Keratinocyte (primary cell): ENCODE measurements at regions not wholly inside any gene's neighbourhood (a gene's known extent, or its start where the extent isn't known, plus 50 kb on each side); places are given as distances from the start of the nearest gene placed in this dataset.

Experiments used
- EZH2 ChIP-seq: IDR thresholded peaks from one replicate; pipeline ENCODE4 v1.6.1; 2012; ENCODE audit warnings: inconsistent platforms, mild to moderate bottlenecking, low read length, moderate library complexity
- TF ChIP-seq, protein P1 (sequence below), 3 experiments: IDR thresholded peaks in 1 of 3; conservative IDR thresholded peaks in 1 of 3; optimal IDR thresholded peaks in 1 of 3; 2 replicates in 2 of 3; 3 replicates in 1 of 3; pipeline versions ENCODE3 to v1.5.1; 2011; ENCODE audit warnings: low read length in 3 of 3, mild to moderate bottlenecking in 3 of 3, moderate library complexity in 2 of 3, control low read depth in 1 of 3, inconsistent platforms in 1 of 3; ENCODE audit not compliant: insufficient read depth in 2 of 3; ENCODE audit errors: extremely low read depth in 1 of 3

DNA sequence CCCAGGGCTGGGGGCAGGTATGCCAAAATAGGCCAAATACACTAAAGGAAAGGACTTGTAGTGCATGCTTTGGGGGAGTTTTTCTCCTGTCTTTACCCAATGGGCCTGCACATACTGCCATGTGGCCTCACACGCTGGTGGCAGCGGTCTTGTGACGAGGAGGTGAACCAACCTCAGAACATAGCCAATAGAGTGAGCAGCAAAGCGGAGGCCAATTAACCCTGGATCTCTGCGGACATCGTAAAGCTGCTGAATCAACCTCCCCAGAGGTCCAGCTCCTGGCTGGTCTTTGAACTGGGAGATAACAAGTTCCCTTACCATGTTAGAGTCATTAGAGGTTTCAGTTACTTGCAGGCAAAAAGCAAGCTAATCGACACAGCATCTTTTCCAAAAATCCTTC is 280.1 kb downstream of the PREX1 start:
- TF ChIP-seq, protein P1, sequence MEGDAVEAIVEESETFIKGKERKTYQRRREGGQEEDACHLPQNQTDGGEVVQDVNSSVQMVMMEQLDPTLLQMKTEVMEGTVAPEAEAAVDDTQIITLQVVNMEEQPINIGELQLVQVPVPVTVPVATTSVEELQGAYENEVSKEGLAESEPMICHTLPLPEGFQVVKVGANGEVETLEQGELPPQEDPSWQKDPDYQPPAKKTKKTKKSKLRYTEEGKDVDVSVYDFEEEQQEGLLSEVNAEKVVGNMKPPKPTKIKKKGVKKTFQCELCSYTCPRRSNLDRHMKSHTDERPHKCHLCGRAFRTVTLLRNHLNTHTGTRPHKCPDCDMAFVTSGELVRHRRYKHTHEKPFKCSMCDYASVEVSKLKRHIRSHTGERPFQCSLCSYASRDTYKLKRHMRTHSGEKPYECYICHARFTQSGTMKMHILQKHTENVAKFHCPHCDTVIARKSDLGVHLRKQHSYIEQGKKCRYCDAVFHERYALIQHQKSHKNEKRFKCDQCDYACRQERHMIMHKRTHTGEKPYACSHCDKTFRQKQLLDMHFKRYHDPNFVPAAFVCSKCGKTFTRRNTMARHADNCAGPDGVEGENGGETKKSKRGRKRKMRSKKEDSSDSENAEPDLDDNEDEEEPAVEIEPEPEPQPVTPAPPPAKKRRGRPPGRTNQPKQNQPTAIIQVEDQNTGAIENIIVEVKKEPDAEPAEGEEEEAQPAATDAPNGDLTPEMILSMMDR (optimal IDR thresholded peaks at IDR 0.05 in 1 of 3, IDR thresholded peaks at IDR 0.05 in 1 of 3, conservative IDR thresholded peaks at IDR 0.05 in 1 of 3; ENCODE audit: extremely low read depth in 1 of 3, insufficient read depth in 2 of 3, low read length in 3 of 3): no peak
- TF ChIP-seq EZH2: no peak
